DMS153 treated with DMSO at 0.1 percent for 48 hours (cell line): ENCODE measurements at regions not wholly inside any gene's neighbourhood (a gene's known extent, or its start where the extent isn't known, plus 50 kb on each side); places are given as distances from the start of the nearest gene placed in this dataset.
A peak's percentile ranks its signal among the peaks of the same experiment; 100 is the strongest.

Experiments
- DNase-seq: peaks from one replicate; lab custom pipeline; 2025; ENCODE audit not compliant: unreplicated experiment; lab: John Stamatoyannopoulos, UW

GRCh38 chr1:83596331-83596730 lies 402.6 kb downstream of the TTLL7 start:
- no peak for DNase-seq

GRCh38 chr1:83593073-83593472 lies 405.9 kb downstream of the TTLL7 start:
- no peak for DNase-seq

GRCh38 chr1:83588140-83588539 lies 410.8 kb downstream of the TTLL7 start:
- no peak for DNase-seq

DNA sequence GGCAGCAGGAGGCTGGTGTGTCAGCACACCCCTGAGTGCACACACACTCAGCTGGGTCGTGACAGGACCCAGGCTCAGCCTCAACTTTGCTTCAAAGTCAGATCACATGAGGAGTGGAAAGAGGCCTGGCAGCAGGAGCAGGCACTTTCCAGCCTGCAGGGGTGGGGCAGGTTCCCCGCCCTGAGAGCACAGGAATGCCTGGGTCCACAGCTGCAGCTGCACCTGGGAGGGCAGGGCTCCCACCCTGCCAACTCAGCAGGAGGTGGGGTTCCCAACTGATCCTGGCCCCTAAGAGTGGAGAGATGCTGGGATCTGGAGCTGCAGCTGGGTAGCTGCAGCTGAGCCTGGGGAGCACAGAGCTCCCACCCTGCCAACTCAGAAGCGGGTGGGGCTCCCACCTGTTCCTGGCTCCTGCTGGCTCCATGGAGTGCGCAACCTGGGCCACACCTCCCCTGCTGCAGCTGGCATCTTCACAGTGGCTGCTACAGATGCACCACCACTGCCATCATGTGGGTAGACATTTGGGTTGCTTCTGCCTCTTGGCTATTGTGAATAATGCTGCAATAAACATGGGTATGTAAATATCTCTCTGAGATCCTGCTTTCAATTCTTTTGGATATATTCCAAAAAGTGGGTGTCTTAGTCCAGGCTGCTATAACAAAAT lies 415.4 kb downstream of the TTLL7 start:
- peak; percentile 22 for DNase-seq

DNA sequence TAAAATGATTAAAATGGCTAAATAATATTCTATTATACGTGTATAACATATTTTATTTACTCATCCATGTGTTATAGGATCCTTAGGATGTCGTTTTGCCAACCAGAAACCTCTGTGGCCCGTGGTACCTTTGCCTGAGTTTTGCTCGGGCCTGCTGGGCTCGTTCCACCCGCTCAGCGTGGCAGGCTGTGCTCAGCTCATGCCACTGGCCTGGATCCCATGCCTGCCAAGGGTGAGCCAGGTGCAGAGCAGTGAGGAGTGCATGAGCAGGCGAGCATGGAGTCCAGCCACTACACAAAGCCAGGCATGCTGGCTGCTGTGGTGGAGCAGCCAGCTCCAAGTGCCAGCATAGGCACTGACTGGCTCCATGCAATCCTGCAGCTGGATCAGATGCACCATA lies 417.2 kb downstream of the TTLL7 start:
- DNase-seq = no peak

DNA sequence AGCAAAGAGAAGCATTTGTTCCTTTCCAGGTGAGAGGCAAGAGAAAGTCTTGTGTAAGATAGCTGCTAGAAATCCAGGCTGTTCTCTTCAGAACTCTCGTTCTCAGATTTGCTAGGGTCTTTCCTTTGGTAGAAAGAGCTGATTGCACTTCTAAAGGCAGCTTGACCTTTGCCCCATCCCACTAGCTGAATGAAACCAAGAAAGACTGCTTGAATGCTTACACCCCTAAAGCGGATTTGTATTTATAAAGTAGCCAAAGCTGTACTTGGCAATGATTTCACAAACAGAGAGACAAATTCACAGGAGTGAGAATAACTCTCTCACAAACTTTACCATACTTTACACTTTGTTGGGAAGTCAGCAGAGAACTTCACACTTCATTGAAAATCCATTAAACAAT lies 424.1 kb downstream of the TTLL7 start:
- DNase-seq = no peak

- no peak for DNase-seq
Measured at GRCh38 chr1:83573776-83574175, 425.2 kb downstream of the TTLL7 start.

DNA sequence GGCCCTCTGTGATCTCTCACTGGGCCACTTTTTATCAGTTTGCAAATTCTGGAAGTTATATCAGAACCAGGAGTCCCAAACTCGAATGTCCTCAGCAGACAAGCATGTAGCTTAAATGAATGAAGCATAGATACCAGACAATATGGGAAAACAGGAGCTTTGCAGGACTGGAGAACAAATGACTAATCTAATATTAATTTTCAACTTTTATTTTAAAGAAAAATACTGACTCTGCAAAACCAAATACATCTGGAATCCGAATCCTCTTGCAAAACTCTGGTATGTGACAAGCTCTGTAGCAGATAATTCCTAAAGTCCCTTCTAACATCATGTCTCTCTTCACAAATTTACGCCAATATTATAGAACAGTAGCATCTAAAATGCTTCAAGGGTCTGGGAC lies 427.4 kb downstream of the TTLL7 start:
- no peak for DNase-seq

- DNase-seq = no peak
Measured at GRCh38 chr1:83561346-83561745, 437.6 kb downstream of the TTLL7 start.

GRCh38 chr1:83559129-83559840 lies 439.6 kb downstream of the TTLL7 start:
- DNase-seq = no peak

- no peak for DNase-seq
Measured at GRCh38 chr1:83555871-83556270, 443.1 kb downstream of the TTLL7 start.

DNA sequence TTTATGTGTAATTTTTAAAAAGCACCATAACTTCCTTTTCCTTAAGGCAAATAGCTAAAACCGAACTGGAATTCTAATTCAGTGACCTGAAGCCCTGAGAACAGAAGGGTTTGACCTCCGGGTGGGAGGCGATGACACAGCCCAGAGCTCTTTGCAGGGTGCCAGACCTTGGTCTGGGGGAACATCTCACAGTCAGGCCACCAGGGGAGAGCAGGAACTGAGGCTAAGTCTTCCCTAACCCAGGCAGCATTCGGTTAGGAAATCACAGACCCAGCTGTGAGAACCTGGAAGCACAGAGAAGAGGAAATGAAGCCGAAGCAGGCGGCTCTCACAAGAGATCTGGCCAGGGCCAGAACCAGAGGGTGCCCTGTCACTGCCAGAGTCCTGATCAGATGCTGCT lies 444.8 kb downstream of the TTLL7 start:
- no peak for DNase-seq

GRCh38 chr1:83552820-83553219 lies 446.1 kb downstream of the TTLL7 start:
- no peak for DNase-seq

GRCh38 chr1:83548311-83548710 lies 450.6 kb downstream of the TTLL7 start:
- DNase-seq = no peak

- DNase-seq = no peak
Measured at GRCh38 chr1:83547901-83548300, 451.0 kb downstream of the TTLL7 start.

- DNase-seq = no peak
Measured at GRCh38 chr1:83546874-83547273, 452.1 kb downstream of the TTLL7 start.

GRCh38 chr1:83545066-83545862 lies 453.7 kb downstream of the TTLL7 start:
- no peak for DNase-seq

DNA sequence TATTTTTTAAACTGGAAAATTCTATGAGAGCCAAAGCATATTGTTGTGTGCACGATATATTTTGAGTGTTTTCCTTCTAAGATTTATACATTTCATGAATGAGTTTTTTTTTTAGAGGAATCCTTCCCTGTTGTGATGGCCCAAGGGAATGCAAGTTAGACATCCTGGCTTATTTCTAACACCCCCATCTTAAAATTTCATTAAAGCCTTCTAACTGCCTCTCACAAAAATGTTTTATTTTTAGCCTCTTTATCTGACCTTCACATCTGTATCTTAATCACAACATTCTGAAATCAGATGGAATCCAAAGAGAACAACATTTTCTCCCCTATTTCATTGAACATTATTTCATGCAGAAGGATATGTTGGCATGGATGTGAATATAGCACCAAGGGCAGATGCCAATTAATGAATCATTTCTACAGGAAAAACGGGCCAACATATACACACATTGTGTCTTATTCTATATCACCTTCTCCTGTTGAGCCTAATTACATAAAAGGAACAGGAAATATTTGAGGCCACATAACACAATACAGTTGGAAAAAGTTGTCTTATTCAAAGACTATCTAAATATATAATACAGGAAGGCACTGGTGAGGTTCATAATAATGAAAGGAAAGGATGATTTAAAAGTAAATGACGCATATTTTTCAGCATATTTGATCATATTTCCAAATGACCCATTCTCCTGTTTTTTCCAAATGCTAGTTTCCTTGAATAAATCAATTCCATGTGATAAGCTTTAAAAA lies 455.5 kb downstream of the TTLL7 start:
- no peak for DNase-seq

DNA sequence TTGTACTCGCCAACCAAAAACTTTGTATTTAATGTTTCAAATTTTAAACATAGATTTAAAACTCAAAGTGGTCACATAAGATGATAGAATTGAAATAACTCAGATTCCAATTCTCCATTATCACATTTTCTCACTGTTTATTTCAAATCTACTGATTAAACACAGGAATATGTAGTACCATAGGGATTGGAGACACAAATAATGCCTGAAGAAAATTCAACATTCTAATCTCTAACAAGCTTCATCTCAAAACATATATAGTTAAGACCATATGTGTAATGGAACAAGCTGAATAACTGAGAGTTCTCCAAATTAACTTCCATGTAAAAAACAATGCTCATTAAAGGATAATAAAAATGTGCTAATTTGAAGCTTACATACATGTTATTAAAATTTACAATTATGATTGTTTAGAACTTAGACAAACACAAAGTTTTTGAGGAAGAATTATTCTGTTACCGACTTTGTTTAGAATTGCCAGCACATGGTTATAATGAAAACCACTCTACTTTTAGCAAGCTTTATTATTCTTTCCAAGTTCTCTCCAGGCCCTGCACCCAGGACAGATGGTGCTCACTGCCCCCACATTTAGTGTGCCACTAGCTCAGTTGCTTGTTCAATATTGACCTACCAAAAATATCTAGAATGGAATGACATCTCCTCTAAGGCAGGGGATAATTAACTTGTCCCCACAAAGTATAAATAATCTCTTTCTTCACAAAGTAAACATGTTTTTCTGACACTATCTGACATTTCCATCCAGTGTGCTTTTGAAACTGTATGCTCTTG lies 467.2 kb downstream of the TTLL7 start:
- no peak for DNase-seq

- no peak for DNase-seq
Measured at GRCh38 chr1:83530506-83530905, 468.4 kb downstream of the TTLL7 start.

- no peak for DNase-seq
Measured at GRCh38 chr1:83527987-83528386, 470.9 kb downstream of the TTLL7 start.
